Posterior vena cava (tissue), 2 donors: ENCODE measurements at regions not wholly inside any gene's neighbourhood (a gene's known extent, or its start where the extent isn't known, plus 50 kb on each side); places are given as distances from the start of the nearest gene placed in this dataset.
"Not testable (repeated sequence)": the region's sequence is repeated elsewhere in the genome, so short reads cannot be mapped to it uniquely, and the experiment has no call there.

Source experiments
- DNase-seq: peaks from one replicate; pipeline ENCODE4 v3.0.0-alpha.2; 2020; ENCODE audit warnings: low spot score
- intact Hi-C, 2 donors: fragments of 100-400 bp; cut with DNase I; formaldehyde crosslinking; loops; one replicate each; pipeline versions ENCODE4 v1.14.1 to v1.14.2; 2022 to 2023
- donor health status: DM: yes; HTN: yes; CAD: no.
- donor health status: DM: yes; HTN: yes; CAD: no.

DNA sequence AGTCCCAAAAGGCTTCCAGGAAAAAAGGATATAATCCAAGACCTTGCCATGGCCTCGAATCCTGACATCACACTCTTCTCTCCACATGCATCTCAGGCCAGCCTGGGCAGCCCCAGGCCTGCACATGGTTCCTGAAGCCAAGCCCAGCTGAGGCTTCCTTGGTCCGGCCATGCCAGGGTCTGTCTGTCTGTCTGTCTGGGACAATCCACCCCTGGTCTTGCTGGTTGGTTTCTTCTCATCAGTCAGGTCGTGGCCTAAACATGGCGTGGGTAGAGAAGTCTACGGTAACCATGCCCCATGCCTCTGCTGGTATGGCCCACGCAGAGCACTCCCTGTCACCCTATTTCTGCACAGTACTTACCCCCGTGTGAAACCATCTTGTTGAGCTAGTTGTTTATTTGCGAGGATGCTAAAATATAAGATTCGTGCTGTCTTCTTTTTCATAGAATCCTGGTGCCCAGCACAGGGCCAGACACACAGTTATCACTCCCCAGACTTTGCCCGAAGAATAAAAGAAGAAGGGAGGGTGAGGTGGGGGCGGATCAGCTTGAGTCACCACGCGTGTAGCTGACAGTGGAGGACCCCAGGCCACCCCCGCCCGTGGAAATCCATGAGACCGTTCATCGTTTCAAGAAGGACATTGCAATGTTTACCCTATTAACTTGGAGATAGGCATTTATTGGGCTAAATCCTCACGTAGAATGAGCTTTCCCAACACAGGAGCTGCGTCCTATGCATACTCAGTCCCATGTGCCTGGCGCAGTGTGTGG is 107.2 kb downstream of the RNASET2 start:
- DNase-seq: peak; percentile 67

DNA sequence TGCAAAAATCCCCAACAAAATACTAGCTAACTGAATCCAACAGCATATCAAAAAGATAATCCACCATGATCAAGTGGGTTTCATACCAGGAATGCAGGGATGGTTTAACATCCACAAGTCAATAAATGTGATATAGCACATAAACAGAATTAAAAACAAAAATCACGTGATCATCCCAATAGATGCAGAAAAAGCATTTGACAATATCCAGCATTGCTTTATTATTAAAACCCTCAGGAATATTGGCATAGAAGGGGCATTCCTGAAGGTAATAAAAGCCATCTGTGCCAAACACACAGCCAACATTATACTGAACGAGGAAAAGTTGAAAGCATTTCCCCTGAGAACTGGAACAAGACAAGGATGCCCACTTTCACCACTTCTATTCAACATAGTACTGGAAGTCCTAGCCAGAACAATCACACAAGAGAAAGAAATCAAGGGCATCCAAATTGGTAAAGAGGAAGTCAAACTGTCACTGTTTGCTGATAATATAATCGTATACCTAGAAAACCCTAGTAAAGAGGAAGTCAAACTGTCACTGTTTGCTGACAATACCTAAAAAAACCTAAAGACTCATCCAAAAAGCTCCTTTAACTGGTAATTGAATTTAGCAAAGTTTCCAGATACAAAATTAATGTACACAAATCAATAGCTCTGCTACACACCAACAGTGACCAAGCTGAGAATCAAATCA is 109.8 kb downstream of the RNASET2 start:
- DNase-seq, intact Hi-C loops: not testable (repeated sequence)

More for the DNA sequence above, 107.2 kb downstream of the RNASET2 start:
- intact Hi-C loops: no loop called here

DNA sequence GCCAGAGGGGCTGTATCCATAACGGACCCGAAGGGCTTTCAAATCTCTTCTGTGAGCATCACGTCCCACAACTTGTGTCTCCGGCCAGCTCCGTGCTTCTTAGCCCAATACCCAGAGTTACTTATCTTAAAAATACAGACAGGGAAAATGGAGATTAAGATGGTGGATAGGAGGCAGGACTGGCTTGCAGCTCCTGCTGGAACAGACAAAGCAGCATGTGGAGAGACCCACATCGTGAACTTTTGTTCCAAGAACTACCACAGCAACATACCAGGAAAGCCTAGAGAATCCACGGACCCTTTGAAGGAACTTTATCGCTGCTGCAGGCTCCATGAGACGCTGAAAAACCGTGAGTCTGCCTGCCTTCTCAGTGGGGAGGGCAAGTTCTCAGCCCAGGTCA is 113.7 kb downstream of the RNASET2 start:
- no peak for DNase-seq
- intact Hi-C loops: no loop called here

DNA sequence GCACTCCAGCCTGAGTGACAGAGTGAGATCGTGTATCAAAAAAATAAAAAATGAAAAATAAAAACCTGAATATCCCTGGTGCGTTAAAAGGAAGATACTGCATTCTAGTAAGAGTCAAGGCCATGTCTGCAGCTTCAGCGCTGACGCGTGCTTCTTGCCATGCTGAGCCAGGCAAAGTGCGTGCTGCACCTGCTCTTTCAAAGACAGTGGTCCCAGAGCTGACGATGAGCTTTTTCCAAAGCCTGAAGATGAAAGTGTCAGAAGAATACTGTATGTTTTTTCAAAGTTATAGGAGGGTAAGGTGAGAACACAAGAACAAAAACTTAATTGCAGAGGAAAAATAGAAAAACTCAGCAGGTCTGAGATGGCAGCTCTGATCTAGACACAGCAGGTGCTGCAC is 115.1 kb downstream of the RNASET2 start:
- intact Hi-C loops: no loop called here

DNA sequence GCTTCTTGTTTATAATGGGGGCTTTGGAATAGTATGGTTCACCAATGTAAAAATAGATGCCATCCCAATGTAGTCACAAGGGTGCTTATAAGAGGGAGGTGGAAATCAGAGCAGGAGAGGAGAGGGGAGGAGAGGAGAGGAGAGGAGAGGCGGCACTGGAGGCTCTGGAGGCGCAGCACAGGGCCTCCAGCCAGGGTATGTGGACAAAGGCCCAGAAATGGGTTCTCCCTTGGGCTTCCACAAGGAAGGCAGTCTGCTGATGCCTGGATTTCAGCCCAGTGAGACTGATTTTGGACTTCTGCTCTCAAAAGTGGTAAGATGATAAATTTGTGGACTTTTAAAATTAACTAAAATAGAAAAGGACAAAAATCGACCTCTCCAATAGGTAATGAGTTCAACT is 116.8 kb downstream of the RNASET2 start:
- intact Hi-C loops: no loop called here

More for the DNA sequence above, 115.1 kb downstream of the RNASET2 start:
- DNase-seq: no peak

DNA sequence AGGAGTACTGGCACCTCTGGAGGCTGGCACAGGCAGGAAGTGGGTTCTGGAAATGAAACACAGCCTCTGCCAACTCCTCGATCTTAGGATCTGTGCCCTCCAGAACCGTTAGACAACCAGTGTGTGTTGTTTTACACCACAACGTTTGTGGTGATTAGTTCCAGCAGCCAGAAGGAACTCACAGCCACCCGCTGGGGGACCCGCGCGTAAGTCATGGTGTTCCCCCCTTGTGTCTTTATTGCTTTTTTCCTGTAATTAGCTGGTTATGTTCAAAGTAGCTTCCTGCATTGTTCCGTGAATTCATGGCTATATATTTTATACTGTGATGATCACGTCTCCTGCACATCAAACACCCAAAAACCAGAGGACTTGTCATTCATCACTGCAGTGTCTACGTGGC is 117.4 kb downstream of the RNASET2 start:
- intact Hi-C loops: no loop called here
- DNase-seq: no peak

More for the DNA sequence above, 116.8 kb downstream of the RNASET2 start:
- no peak for DNase-seq

DNA sequence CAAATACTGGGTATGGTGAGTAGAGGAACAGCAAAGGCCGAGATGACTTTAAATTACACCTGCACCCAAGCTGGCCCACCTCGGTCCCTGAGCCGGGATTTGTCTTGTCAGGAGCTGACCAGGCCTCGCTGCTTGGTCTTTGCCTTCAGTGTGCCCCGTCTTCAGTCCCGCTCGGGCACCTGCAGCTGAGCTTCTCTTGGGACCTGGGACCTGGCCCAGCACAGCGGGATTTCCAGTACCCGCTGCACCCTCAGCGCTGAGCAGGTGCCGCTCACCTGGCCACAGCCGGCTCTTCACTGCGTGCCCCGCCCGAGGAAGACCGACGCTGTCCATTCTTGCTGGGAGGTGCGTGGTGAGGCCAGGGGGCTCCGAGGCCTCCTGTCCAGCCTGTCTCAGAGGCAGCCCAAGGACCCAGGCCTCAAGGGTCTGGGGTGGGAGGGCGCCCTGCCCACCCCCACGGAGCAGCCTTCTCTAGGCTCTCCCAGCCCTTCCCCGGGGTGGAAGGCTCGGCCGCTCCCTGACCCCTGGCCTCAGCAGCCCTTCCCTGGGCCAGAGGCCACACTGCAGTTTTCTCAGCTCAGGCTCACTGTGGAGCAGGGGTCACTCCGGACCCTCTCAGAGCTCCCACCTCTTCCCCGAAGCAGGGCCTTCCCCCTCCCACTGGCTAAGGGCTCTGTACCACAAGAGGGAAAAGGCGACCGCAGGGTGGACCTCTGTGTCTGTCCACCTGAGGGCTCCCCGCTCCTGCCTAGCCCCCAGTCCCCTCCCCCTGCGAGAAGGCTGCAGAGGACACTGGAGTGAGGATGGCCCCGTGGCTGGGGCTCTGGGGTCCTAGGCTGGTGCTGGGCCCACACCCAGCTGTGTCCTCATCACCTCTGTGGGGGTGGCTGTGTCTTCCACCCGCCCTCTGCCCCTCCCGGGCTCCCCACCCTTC is 119.3 kb downstream of the RNASET2 start:
- intact Hi-C loops: no loop called here

DNA sequence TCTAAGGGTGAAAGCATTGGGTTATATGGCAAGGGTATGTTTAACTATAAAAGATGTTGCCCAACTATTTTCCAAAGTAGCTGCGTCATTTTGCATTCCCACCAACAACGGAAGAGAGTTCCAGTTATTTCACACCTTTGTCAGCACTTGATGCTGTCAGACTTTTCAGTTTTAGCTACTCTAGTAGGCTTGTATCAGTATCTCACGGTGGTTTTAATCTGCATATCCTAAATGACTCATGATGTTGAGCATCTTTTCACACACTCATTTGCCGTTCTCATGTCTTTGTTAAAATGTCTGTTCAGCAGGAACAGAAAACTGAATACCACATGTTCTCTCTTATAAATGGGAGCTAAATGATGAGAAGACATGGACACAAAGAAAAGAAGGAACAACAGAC is 122.3 kb downstream of the RNASET2 start:
- intact Hi-C loops: no loop called here
- DNase-seq: no peak

More for the DNA sequence above, 119.3 kb downstream of the RNASET2 start:
- DNase-seq: peak; percentile 64

DNA sequence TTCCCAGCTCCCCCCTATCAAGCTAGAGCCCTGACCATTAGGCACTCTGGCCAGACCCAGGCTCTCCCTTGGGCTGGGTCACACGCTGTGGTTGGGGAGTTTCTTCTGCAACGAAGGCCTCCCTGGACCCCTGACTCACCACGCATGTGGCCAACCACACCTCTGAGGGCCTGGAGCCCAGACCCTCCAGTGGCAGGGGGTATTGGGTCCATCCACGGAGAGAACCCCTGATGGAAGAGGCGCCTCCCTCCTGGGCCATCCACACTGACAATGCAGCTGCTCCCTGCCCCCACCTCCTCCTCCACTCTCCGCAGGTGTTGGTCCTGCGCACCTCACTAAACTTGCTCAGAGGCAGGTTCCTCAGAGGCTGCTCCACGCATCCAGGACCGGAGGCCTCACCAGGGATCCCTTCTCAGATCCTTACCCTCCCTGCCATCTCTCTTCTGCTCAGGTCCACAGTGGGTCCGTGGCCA is 125.4 kb downstream of the RNASET2 start:
- intact Hi-C loops: loop anchor here in 1 of 2 donors (1.0 kb wide), 1 partner anchor 43 kb away; no protein-coding TSS in a partner anchor
- no peak for DNase-seq

DNA sequence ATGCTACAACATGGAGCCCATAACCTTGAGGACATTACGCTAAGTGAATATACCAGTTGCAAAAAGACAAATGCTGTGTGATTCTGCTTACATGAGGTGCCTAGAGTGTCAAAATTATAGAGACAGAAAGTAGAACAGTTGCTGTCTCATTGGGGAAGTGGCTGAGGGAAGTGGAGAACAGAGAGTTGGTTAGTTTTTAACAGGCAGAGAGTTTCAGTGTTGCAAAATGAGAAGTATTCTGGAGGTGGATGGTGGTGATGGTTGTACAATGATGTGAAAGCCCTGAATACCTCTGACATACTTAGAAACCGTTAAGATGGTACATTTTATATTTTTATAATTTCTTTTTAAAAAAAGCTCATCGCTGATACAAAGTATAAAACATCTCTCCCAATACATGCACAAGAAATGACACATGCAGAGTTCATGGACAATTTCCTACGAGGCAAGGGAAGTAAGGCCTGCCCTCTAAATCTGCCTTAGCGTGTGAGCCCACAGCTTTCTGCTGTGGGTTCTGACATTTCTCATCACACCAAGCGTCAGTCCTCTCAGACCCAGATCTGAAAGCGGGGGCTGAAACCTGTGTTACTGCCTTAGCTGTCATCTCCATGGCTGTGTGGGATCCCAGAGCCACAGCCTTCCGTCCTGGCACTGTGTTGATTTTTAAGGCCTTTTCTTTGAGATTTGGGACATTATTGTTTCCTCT is 126.0 kb downstream of the RNASET2 start:
- intact Hi-C loops: loop anchor here in 1 of 2 donors (1.0 kb wide), 1 partner anchor 44 kb away; no protein-coding TSS in a partner anchor
- no peak for DNase-seq

DNA sequence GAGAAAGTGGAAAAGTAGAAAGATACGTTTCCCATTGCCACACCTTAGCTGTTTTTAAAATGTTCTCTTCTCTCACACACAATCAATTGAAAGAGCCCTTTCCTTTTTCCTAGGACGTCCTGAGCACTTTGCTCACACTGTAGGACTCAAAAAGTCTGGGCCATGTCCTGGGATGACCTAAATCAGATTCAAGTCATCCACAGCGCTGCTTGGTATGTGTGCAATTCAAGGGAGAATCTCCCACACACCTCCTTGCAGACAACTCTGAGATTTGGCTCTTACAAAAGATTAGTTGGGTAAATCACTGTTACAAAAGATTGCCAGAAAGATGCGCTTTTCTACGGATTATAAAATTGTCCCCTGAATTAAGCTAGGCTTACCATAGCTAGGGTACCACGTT is 130.1 kb downstream of the RNASET2 start:
- intact Hi-C loops: no loop called here
- DNase-seq: no peak

DNA sequence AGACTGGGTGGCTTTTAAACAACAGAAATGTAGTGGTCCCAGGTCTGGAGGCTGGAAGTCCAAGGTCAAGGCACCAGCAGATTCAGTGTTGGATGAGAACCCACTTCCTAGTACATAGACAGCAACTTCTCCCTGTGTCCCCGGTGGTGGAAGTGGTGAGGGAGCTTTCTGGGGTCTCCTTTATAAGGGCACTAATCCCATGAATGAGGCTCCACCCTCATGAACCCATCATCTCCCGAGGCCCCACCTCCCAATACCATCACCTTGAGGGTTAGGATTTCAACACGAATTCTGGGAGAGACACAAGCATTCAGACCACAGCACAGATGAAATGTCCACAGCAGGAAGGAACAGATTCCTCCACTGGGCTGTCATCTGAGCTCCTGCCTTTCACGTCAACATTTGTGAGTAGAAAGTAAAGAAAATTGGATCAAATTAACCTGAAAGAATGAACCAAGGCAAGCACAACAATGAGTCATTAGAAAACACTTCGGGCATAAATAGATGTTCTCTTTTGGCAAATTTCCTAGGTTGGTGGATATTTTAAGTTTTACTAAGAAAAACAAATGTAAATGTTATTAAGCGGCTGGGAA is 130.7 kb downstream of the RNASET2 start:
- DNase-seq: no peak
- intact Hi-C loops: no loop called here

DNA sequence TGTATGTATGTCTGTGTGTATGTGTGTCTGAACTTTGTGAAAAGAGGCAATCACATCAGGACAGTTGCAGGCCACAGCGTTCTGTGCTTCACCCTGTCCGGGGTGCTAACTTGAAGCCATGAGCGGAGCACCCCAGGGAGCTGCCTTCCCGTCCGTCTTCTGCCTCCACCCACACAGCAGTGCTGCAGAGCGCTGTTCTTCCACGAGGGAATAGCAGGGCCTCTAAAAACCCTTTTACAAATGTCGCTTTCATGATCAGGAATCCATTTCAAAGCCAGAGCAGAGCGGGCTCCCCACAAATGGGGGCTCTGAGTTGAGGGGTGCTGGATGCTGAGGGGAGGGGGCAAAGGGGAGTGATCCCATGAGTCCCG is 131.5 kb downstream of the RNASET2 start:
- intact Hi-C loops: no loop called here
- DNase-seq: no peak

DNA sequence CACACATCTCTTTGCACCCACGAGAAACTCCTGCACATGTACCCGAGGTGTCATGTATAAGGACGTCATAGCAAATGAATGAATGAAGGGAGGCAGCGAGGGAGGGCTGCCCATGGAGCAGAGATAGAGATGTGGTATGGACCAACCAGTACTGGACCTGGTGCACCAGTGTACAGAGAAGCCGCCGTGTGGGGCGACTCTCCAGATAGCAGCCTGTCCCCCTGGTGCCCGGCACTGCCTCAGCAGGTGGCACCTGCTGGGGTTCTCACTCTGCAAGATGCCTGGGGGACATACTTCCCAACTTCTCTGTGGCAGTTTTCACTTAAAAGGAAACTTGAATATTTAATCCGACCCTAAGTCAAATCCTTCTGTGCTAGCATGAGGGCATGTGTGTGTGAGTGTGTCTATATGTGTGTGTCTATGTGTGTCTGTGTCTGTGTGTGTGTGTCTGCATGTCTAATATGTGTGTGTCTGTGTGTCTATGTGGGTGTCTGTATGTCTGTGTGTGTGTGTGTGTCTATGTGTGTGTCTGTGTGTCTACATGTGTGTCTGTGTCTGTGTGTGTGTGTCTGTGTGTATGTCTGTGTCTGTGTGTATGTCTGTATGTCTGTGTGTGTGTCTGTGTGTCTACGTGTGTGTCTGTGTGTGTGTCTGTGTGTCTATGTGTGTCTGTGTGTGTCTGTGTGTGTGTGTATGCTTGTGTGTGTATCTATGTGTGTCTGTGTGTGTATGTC is 132.0 kb downstream of the RNASET2 start:
- peak; percentile 75 for DNase-seq
- intact Hi-C loops: no loop called here

DNA sequence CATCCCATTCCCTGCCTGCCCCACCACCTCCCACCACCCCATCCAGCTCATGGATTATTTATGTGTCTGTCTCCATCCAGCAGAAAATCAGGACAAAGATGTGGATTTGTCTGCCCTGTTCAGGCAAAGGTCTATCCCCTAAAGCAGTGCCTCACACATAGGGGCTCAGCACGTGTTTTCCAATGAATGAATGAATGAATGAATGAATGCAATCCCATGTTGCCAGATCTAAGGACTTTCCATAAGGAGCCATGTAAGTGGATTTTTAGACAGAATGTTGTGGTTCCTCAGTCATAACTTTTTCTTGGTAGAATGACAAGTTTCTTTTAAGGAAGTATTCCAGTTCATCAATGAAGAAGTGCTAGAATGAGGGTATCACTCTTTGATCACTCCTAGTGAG is 133.7 kb downstream of the RNASET2 start:
- intact Hi-C loops: no loop called here
- DNase-seq: no peak

DNA sequence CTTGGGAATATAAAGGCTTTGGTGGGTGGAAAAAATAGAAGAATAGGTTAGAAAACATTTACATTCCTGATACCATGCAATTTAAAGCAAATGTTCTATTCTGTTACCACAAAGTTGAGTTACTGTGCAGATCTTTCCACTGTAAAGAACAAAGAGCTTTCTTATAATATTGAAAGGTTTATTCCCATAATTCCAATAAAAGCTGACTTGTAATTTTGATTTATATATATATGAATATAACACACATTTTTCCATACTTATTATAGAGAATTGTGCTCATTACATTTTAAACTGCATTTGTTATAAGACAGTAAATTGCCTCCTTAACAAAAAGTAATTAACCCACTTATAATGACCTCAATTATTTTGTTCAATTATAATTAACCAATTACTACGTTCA is 135.9 kb downstream of the RNASET2 start:
- DNase-seq: no peak
- intact Hi-C loops: no loop called here

DNA sequence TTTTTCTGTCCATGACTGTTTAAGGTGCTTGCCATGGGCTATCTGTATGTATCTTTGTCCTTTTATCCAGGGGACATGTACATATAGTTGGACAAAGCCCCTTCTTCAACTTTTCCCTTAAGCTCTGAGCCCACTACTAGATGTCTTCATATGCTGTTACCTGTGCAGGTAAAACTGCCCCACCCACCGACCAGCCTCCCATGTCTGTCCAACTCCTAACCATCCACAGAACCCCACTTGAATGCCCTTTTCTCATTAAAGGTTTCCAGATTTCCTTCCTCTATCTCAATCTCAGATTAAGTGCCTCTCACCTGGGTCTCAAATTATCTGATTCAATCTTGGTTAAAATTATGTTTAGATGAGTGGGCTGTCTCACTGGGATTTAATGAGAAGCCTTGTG is 136.3 kb downstream of the RNASET2 start:
- intact Hi-C loops: no loop called here
- DNase-seq: no peak

DNA sequence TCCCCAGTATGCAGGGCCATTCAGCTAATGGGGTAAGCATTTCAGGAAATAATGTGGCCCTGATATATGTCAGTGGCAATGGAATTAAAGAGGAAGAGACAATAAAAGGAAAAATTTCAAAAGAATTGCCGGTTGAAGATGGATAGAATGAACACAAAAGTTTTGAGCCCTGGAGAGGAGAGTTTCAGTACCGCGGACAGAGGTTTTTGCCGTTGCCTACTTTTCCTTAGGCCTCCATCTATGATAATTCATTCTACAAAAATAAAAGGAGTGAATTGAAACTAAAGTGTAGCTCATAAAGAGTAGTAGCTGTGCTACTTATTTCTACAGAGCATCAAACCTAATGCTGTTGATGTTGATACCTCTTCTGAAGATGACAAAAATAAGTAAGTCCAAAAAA is 140.7 kb downstream of the RNASET2 start:
- no peak for DNase-seq
- intact Hi-C loops: no loop called here
